NB4 (cell line): ENCODE measurements at regions not wholly inside any gene's neighbourhood (a gene's known extent, or its start where the extent isn't known, plus 50 kb on each side); places are given as distances from the start of the nearest gene placed in this dataset.

Source experiments
- POLR2A ChIP-seq: IDR thresholded peaks from 2 replicates; pipeline ENCODE4 v1.6.1; 2011; ENCODE audit warnings: mild to moderate bottlenecking; ENCODE audit not compliant: insufficient read length; ENCODE audit errors: extremely low read depth
- TF ChIP-seq, protein P1 (sequence below): IDR thresholded peaks from one replicate; pipeline ENCODE4 v1.5.1; 2012; ENCODE audit warnings: low read depth, low read length

GRCh38 chr13:97161582-97162231 lies 60.4 kb upstream of the MBNL2 start:
- TF ChIP-seq, protein P1, sequence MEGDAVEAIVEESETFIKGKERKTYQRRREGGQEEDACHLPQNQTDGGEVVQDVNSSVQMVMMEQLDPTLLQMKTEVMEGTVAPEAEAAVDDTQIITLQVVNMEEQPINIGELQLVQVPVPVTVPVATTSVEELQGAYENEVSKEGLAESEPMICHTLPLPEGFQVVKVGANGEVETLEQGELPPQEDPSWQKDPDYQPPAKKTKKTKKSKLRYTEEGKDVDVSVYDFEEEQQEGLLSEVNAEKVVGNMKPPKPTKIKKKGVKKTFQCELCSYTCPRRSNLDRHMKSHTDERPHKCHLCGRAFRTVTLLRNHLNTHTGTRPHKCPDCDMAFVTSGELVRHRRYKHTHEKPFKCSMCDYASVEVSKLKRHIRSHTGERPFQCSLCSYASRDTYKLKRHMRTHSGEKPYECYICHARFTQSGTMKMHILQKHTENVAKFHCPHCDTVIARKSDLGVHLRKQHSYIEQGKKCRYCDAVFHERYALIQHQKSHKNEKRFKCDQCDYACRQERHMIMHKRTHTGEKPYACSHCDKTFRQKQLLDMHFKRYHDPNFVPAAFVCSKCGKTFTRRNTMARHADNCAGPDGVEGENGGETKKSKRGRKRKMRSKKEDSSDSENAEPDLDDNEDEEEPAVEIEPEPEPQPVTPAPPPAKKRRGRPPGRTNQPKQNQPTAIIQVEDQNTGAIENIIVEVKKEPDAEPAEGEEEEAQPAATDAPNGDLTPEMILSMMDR = no peak
- TF ChIP-seq POLR2A = no peak
